Neural cell (in vitro differentiated cells): ENCODE measurements at regions not wholly inside any gene's neighbourhood (a gene's known extent, or its start where the extent isn't known, plus 50 kb on each side); places are given as distances from the start of the nearest gene placed in this dataset.

Experiments used
- H2AFZ ChIP-seq: fragments of 200-600, 300-800 bp; sonication (generic), shearing (Covaris generic); 2 replicates; pipeline ENCODE4 v1.6.0; 2014; ENCODE audit warnings: low read depth, mild to moderate bottlenecking, antibody characterized with exemption, low read length, moderate library complexity
- H3F3A ChIP-seq: fragments of 200-600 bp; shearing (Covaris generic); 2 replicates; pipeline ENCODE4 v1.6.1; 2016; ENCODE audit warnings: mild to moderate bottlenecking, moderate library complexity, mixed read lengths, antibody characterized with exemption, low read length; ENCODE audit not compliant: insufficient read depth, poor library complexity, severe bottlenecking
- H3K27ac ChIP-seq: fragments of 200-600, 300-800 bp; sonication (generic), shearing (Covaris generic); 2 replicates; pipeline ENCODE4 v1.5.1; 2014; ENCODE audit warnings: mild to moderate bottlenecking, low read length, moderate library complexity
- H3K27me3 ChIP-seq: fragments of 300-800, 200-600 bp; sonication (generic), shearing (Covaris generic); 2 replicates; pipeline ENCODE4 v1.6.0; 2014; ENCODE audit warnings: mild to moderate bottlenecking, low read depth, low read length, moderate library complexity; ENCODE audit not compliant: insufficient read depth
- H3K36me3 ChIP-seq: fragments of 300-800, 200-600 bp; sonication (generic), shearing (Covaris generic); 2 replicates; pipeline ENCODE4 v1.5.1; 2014; ENCODE audit warnings: mild to moderate bottlenecking, antibody characterized with exemption, low read length, moderate library complexity; ENCODE audit not compliant: insufficient read depth
- H3K4me2 ChIP-seq: fragments of 300-800, 200-600 bp; sonication (generic), shearing (Covaris generic); 2 replicates; pipeline ENCODE4 v1.6.0; 2014; ENCODE audit warnings: mild to moderate bottlenecking, low read length
- H3K4me3 ChIP-seq: fragments of 300-800, 200-600 bp; sonication (generic), shearing (Covaris generic); 2 replicates; pipeline ENCODE4 v1.5.1; 2014; ENCODE audit warnings: mild to moderate bottlenecking, low read length, moderate library complexity
- H3K79me2 ChIP-seq: fragments of 200-600 bp; shearing (Covaris generic); replicated peaks from 2 replicates; pipeline ENCODE4 v1.6.0; 2014; ENCODE audit warnings: mild to moderate bottlenecking, low read length, moderate library complexity; ENCODE audit not compliant: insufficient read depth
- H3K9ac ChIP-seq: fragments of 300-800, 200-600 bp; sonication (generic), shearing (Covaris generic); 2 replicates; pipeline ENCODE4 v1.6.1; 2016; ENCODE audit warnings: mild to moderate bottlenecking, low read length, mixed read lengths
- H3K9me2 ChIP-seq: fragments of 200-600 bp; shearing (Covaris generic); 2 replicates; pipeline ENCODE4 v1.6.1; 2016; ENCODE audit warnings: mild to moderate bottlenecking, low read length, mixed read lengths; ENCODE audit not compliant: insufficient read depth
- H3K9me3 ChIP-seq: fragments of 200-600, 300-800 bp; sonication (generic), shearing (Covaris generic); 2 replicates; pipeline ENCODE4 v1.6.1; 2016; ENCODE audit warnings: mild to moderate bottlenecking, mixed run types, low read length, moderate library complexity, mixed read lengths
- H4K20me1 ChIP-seq: fragments of 200-600 bp; shearing (Covaris generic); 2 replicates; pipeline ENCODE4 v1.6.1; 2016; ENCODE audit warnings: mild to moderate bottlenecking, mixed run types; ENCODE audit not compliant: insufficient read depth
- CTCF ChIP-seq: fragments of 450-650 bp; IDR thresholded peaks from 2 replicates; pipeline ENCODE4 v1.5.1; 2014; ENCODE audit warnings: antibody characterized with exemption, mild to moderate bottlenecking, moderate library complexity; ENCODE audit not compliant: poor library complexity, severe bottlenecking
- EP300 ChIP-seq: fragments of 450-650 bp; conservative IDR thresholded peaks from 2 replicates; pipeline ENCODE4 v1.6.1; 2014; ENCODE audit warnings: antibody characterized with exemption, mild to moderate bottlenecking, moderate library complexity; ENCODE audit not compliant: poor library complexity, severe bottlenecking
- EZH2 ChIP-seq: fragments of 200-600, 300-800 bp; shearing (Covaris generic), sonication (generic); IDR thresholded peaks from 2 replicates; pipeline ENCODE4 v1.6.1; 2014; ENCODE audit warnings: antibody characterized with exemption, low read length, borderline replicate concordance, mild to moderate bottlenecking; ENCODE audit not compliant: insufficient read depth, poor library complexity, severe bottlenecking
- MXI1 ChIP-seq: fragments of 450-650 bp; conservative IDR thresholded peaks from 2 replicates; pipeline ENCODE4 v1.6.1; 2014; ENCODE audit warnings: antibody characterized with exemption, mild to moderate bottlenecking; ENCODE audit not compliant: poor library complexity, severe bottlenecking
- POLR2AphosphoS5 ChIP-seq: IDR thresholded peaks from 2 replicates; pipeline ENCODE4 v1.6.1; 2012
- RAD21 ChIP-seq: fragments of 450-650 bp; conservative IDR thresholded peaks from 2 replicates; pipeline ENCODE4 v1.6.1; 2014; ENCODE audit warnings: antibody characterized with exemption, mild to moderate bottlenecking, moderate library complexity
- REST ChIP-seq: IDR thresholded peaks from 2 replicates; pipeline ENCODE4 v1.6.1; 2012; ENCODE audit warnings: borderline replicate concordance
- SMC3 ChIP-seq: fragments of 450-650 bp; conservative IDR thresholded peaks from 2 replicates; pipeline ENCODE4 v1.6.1; 2014; ENCODE audit warnings: antibody characterized with exemption, mild to moderate bottlenecking, moderate library complexity; ENCODE audit not compliant: poor library complexity
- TAF1 ChIP-seq: IDR thresholded peaks from 2 replicates; pipeline ENCODE4 v1.6.1; 2012; ENCODE audit warnings: low read depth

- no peak for TF ChIP-seq RAD21
- TF ChIP-seq EZH2 = no peak
- no peak for TF ChIP-seq EP300
Observed at GRCh38 chr7:13715534-13715933, 273.9 kb downstream of the ETV1 start (continued).

GRCh38 chr7:13717031-13717430, 272.4 kb downstream of the ETV1 start:
- Histone ChIP-seq H3K27me3 (no peaks in the 10 kb centered on the region), H2AFZ (no peak overlapping the region), H3K9me2 (no peaks in the 10 kb centered on the region), H3K36me3 (no peaks in the 10 kb centered on the region), H3K4me3 (no peak overlapping the region), H3K27ac (no peak overlapping the region), H3K4me2 (no peak overlapping the region), H3K79me2 (no peaks in the 10 kb centered on the region), H3F3A (no peaks in the 10 kb centered on the region), H3K9me3 (peaks cover 5% of the 10 kb centered on the region), H3K9ac (no peak overlapping the region), H4K20me1 (no peaks in the 10 kb centered on the region)
- no peak for TF ChIP-seq REST
- no peak for TF ChIP-seq SMC3
- no peak for TF ChIP-seq MXI1
- TF ChIP-seq POLR2AphosphoS5 = no peak
- no peak for TF ChIP-seq EZH2
- TF ChIP-seq TAF1 = no peak
- TF ChIP-seq RAD21 = no peak
- no peak for TF ChIP-seq CTCF
- no peak for TF ChIP-seq EP300

- Histone ChIP-seq H3K4me3 (no peak overlapping the region), H2AFZ (no peak overlapping the region), H3K27me3 (no peaks in the 10 kb centered on the region), H3K36me3 (no peaks in the 10 kb centered on the region), H3F3A (no peaks in the 10 kb centered on the region), H3K4me2 (no peak overlapping the region), H3K79me2 (no peaks in the 10 kb centered on the region), H3K9me2 (no peaks in the 10 kb centered on the region), H3K9ac (no peak overlapping the region), H4K20me1 (no peaks in the 10 kb centered on the region), H3K9me3 (no peaks in the 10 kb centered on the region), H3K27ac (no peak overlapping the region)
- TF ChIP-seq POLR2AphosphoS5 = no peak
- no peak for TF ChIP-seq REST
- no peak for TF ChIP-seq EZH2
- TF ChIP-seq SMC3 = no peak
- TF ChIP-seq EP300 = no peak
- no peak for TF ChIP-seq CTCF
- TF ChIP-seq MXI1 = no peak
- TF ChIP-seq RAD21 = no peak
- no peak for TF ChIP-seq TAF1
Observed at GRCh38 chr7:13724191-13724976, 265.1 kb downstream of the ETV1 start.
